OCI-LY7 (cell line): ENCODE measurements at regions not wholly inside any gene's neighbourhood (a gene's known extent, or its start where the extent isn't known, plus 50 kb on each side); places are given as distances from the start of the nearest gene placed in this dataset.

Experiments
- BruUV-seq: library from RNA; stranded (reverse); fragments of 400-500 nt; replicated peaks from 2 replicates; lab custom pipeline; 2021; lab: Mats Ljungman, UMichigan
- CTCF ChIA-PET: fragments of 300-600 bp; sonication (Branson Sonifier 250); formaldehyde crosslinking; loops from one replicate; lab custom pipeline; 2022; ENCODE audit warnings: antibody characterized with exemption; ENCODE audit not compliant: unreplicated experiment; lab: Charles Lee
- POLR2A ChIA-PET: fragments of 300-600 bp; sonication (Branson Sonifier 250); formaldehyde crosslinking; loops from one replicate; lab custom pipeline; 2022; ENCODE audit warnings: antibody characterized with exemption; lab: Charles Lee
- DNase-seq: peaks from one replicate; pipeline ENCODE4 v3.0.0-alpha.2; 2015; ENCODE audit warnings: low spot score
- H2AFZ ChIP-seq: fragments of 200-600 bp; sonication (generic), shearing (Covaris generic); 2 replicates; pipeline ENCODE4 v1.6.1; 2014; ENCODE audit warnings: mild to moderate bottlenecking, antibody characterized with exemption, low read length, moderate library complexity
- H3K27ac ChIP-seq: fragments of 200-600 bp; sonication (generic); 2 replicates; pipeline ENCODE4 v1.5.1; 2014; ENCODE audit warnings: mixed run types, low read depth, mild to moderate bottlenecking, moderate library complexity, low read length, inconsistent platforms; ENCODE audit not compliant: poor library complexity, severe bottlenecking
- H3K36me3 ChIP-seq: fragments of 200-600 bp; sonication (generic); 2 replicates; pipeline ENCODE4 v1.6.1; 2014; ENCODE audit warnings: mild to moderate bottlenecking, antibody characterized with exemption, low read length, moderate library complexity, mixed read lengths; ENCODE audit not compliant: insufficient read depth
- H3K4me1 ChIP-seq: fragments of 200-600 bp; sonication (generic); 2 replicates; pipeline ENCODE4 v1.5.1; 2014; ENCODE audit warnings: mild to moderate bottlenecking, low read length; ENCODE audit not compliant: insufficient read depth, poor library complexity, severe bottlenecking
- H3K4me2 ChIP-seq: fragments of 200-600 bp; sonication (generic); 2 replicates; pipeline ENCODE4 v1.6.1; 2014; ENCODE audit warnings: mild to moderate bottlenecking, low read length
- H3K4me3 ChIP-seq: fragments of 200-600 bp; sonication (generic); 2 replicates; pipeline ENCODE4 v1.5.1; 2014; ENCODE audit warnings: mild to moderate bottlenecking, low read depth, low read length; ENCODE audit not compliant: poor library complexity, severe bottlenecking
- H3K79me2 ChIP-seq: fragments of 200-600 bp; sonication (generic); 2 replicates; pipeline ENCODE4 v1.6.1; 2016; ENCODE audit warnings: low read depth, mild to moderate bottlenecking, low read length, moderate library complexity, mixed read lengths; ENCODE audit not compliant: insufficient read depth
- H3K9me2 ChIP-seq: fragments of 200-600 bp; sonication (generic); 2 replicates; pipeline ENCODE4 v1.6.1; 2016; ENCODE audit warnings: mild to moderate bottlenecking, low read length, mixed read lengths; ENCODE audit not compliant: insufficient read depth
- H3K9me3 ChIP-seq: fragments of 200-600 bp; sonication (generic); 2 replicates; pipeline ENCODE4 v1.6.1; 2014; ENCODE audit warnings: mild to moderate bottlenecking, mixed run types, low read length, mixed read lengths
- H4K20me1 ChIP-seq: fragments of 200-600 bp; sonication (generic); 2 replicates; pipeline ENCODE4 v1.6.1; 2014; ENCODE audit warnings: mild to moderate bottlenecking, antibody characterized with exemption, low read length, moderate library complexity, mixed read lengths; ENCODE audit not compliant: insufficient read depth
- EZH2phosphoT487 ChIP-seq: fragments of 200-600 bp; sonication (generic); IDR thresholded peaks from 2 replicates; pipeline ENCODE4 v1.6.1; 2018; ENCODE audit warnings: low read depth, borderline replicate concordance, mild to moderate bottlenecking, mixed run types, antibody characterized with exemption, low read length, moderate library complexity, mixed read lengths
- intact Hi-C: fragments of 100-400 bp; cut with micrococcal nuclease; formaldehyde crosslinking; loops from one replicate; pipeline ENCODE4 v1.10.0; 2022; ENCODE audit not compliant: unreplicated experiment
- TF ChIP-seq, protein P1 (sequence below): fragments of 200-600 bp; sonication (generic); conservative IDR thresholded peaks from 2 replicates; pipeline ENCODE4 v1.5.1; 2014; ENCODE audit warnings: mild to moderate bottlenecking, antibody characterized with exemption, low read length, moderate library complexity, mixed read lengths

DNA sequence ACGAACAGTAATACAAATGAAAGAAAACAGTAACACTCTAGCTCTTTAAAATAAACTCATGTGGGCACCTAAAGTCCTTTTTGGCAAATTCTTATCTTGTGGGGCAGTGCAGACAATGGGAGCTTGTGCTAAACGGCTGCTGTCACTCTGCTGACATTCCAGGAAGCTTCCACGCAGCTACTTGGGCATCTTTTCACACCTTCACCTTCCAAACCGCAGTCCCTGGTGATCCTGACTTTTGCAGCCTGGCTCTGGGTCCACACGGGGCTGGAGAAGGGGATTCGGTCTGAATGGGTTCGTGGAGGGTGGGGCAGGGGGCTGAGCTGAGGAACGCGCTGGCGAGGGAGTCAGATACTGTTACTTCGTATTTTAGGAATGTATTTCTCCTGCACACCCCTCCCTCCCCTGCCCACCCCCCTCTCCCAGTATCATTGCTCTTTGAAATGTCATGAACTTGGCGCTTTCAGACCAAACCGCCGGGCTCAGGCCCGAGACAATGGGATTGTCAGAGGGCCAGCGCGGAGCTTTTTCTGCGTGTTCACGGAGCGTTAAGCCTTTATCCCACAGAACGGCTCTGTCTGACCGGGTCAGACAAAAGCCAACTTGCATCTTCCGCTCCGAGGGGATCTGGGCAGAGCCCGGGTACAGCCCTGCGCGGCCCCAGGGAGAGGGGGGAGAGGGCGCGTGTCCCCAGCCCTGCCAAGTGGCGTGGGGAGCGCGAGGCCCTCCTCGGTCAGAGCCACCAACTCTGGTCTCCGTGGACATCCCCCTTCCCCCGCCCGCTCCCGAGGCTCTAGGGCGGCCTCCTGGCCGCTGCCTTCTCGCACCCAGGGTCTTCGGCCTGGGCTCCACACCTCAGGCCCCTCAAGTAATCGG is 76.7 kb upstream of the EN2 start:
- no peak overlapping the region for H3K4me2 ChIP-seq

DNA sequence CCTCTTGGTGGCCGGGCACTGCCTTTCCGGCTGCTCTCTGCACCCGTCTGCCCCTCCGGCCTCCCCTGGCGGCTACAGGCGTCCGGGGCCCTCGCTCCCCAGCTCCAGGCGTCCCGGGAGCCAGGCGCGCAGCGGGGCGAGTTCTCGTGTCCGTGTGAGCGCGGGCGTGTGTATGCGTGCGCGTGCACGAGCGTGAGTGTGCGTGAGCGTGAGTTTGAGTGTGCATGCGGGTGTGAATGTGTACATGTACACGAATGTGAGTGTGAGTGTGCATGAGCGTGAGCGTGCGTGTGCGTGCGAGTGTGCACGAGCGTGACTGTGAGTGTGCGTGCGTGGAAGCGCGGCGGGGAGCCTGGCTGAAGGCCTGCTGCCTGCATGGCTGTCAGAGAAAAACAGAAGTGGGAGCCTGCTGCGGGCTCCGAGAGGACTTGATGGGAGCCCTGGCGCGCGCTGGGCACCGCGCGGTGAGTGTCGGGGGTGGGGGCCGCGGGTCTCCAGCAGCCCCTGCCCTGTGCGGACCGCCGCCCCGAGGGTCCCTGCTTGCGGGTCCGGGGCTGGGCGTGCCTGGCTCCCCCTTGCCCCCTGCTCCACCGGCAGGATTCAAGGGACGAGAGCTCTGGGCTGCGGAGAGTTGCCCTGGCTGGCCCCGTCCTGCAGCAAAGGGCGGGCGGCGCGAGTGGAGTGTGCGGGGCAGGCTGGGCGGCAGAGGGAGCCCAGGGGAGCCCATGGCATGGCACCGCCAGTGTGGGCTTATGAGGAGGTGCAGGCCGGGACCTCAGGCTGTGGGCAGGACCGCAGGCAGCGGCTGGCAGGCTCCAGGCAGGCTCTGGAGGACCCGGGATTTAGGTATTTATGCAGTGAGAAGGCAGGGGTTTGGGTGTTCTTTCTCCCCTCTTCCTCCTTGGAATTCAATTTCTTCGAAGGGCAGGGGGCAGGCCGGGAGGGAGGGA is 75.8 kb upstream of the EN2 start:
- ChIA-PET CTCF (no interaction called here), POLR2A (no interaction called here)
- no peaks in the 10 kb centered on the region for H3K9me2 ChIP-seq
- no peak for TF ChIP-seq EZH2phosphoT487
- TF ChIP-seq, protein P1, sequence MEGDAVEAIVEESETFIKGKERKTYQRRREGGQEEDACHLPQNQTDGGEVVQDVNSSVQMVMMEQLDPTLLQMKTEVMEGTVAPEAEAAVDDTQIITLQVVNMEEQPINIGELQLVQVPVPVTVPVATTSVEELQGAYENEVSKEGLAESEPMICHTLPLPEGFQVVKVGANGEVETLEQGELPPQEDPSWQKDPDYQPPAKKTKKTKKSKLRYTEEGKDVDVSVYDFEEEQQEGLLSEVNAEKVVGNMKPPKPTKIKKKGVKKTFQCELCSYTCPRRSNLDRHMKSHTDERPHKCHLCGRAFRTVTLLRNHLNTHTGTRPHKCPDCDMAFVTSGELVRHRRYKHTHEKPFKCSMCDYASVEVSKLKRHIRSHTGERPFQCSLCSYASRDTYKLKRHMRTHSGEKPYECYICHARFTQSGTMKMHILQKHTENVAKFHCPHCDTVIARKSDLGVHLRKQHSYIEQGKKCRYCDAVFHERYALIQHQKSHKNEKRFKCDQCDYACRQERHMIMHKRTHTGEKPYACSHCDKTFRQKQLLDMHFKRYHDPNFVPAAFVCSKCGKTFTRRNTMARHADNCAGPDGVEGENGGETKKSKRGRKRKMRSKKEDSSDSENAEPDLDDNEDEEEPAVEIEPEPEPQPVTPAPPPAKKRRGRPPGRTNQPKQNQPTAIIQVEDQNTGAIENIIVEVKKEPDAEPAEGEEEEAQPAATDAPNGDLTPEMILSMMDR, result no peak
- H3K79me2 ChIP-seq, result no peaks in the 10 kb centered on the region
- H3K4me2 ChIP-seq, result no peak overlapping the region
- H2AFZ ChIP-seq, result no peak overlapping the region
- H3K27ac ChIP-seq, result no peak overlapping the region
- no peaks in the 10 kb centered on the region for H3K9me3 ChIP-seq
- no peaks in the 10 kb centered on the region for H3K36me3 ChIP-seq
- intact Hi-C loops, result loop anchor here (10.0 kb wide), 1 partner anchor 153 kb away; no protein-coding TSS in a partner anchor
- no TSS peak for BruUV-seq
- H3K4me3 ChIP-seq, result no peak overlapping the region
- H4K20me1 ChIP-seq, result no peaks in the 10 kb centered on the region
- H3K4me1 ChIP-seq, result no peaks in the 10 kb centered on the region
- no peak for DNase-seq

More for the DNA sequence above, 76.7 kb upstream of the EN2 start:
- H3K9me3 ChIP-seq, result no peaks in the 10 kb centered on the region
- no peaks in the 10 kb centered on the region for H3K36me3 ChIP-seq
- no peaks in the 10 kb centered on the region for H3K4me1 ChIP-seq
- H4K20me1 ChIP-seq, result no peaks in the 10 kb centered on the region
- intact Hi-C loops, result loop anchor here (10.0 kb wide), 1 partner anchor 154 kb away; no protein-coding TSS in a partner anchor
- DNase-seq, result no peak
- no peaks in the 10 kb centered on the region for H3K79me2 ChIP-seq
- no peak overlapping the region for H2AFZ ChIP-seq
- no peak overlapping the region for H3K27ac ChIP-seq
- BruUV-seq, result no TSS peak
- no peak overlapping the region for H3K4me3 ChIP-seq
- no peak for TF ChIP-seq EZH2phosphoT487
- TF ChIP-seq, protein P1, result no peak
- ChIA-PET POLR2A (no interaction called here), CTCF (interaction anchor here (0.7 kb wide), 1 partner anchor 191 kb away, joined by 3 read pairs; no protein-coding TSS in a partner anchor)
- H3K9me2 ChIP-seq, result no peaks in the 10 kb centered on the region
